Right renal pelvis (tissue), 4 donors: ENCODE measurements at regions not wholly inside any gene's neighbourhood (a gene's known extent, or its start where the extent isn't known, plus 50 kb on each side); places are given as distances from the start of the nearest gene placed in this dataset.
A peak's percentile ranks its signal among the peaks of the same experiment; 100 is the strongest.
"Not testable (repeated sequence)": the region's sequence is repeated elsewhere in the genome, so short reads cannot be mapped to it uniquely, and the experiment has no call there.

Source experiments
- DNase-seq, 4 donors: peaks; one replicate each; pipeline ENCODE4 v3.0.0-alpha.2; 2013; ENCODE audit warnings: low read depth in 4 of 4, low spot score in 3 of 4, missing footprints in 1 of 4

DNA sequence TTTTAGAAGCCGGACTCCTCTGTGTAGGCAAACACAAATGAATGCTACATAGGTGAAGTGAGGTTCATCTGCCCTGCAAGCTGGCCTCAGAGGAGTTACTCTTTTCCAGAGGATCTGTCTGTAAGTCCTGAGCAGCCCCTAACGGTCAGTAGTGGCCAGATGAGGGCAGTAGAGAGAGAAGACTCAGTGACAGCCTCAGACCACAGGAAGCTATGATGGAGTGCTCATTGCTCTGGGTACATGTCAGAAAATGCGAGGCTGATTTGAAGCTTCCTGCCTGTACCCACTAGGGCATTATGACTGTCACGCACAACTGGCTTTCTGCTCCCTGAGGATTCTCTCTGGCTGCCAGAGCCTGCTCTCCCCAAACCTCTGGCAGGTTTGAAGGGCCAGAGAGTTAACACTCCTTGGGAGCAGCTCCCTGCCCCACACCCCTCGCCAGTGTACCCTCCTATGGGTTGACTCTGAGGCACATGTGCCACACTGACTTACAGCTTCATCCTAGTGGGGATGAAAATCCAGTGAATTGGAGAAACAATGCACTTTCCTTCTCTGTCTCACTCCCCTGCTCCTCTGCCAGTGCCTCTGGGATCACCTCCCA lies 141.5 kb downstream of the GABRG2 start:
- DNase-seq, result peak; percentile 12 to 22 (median 15)

- no peak for DNase-seq
Observed at GRCh38 chr5:162214551-162214950, 147.0 kb downstream of the GABRG2 start.

DNA sequence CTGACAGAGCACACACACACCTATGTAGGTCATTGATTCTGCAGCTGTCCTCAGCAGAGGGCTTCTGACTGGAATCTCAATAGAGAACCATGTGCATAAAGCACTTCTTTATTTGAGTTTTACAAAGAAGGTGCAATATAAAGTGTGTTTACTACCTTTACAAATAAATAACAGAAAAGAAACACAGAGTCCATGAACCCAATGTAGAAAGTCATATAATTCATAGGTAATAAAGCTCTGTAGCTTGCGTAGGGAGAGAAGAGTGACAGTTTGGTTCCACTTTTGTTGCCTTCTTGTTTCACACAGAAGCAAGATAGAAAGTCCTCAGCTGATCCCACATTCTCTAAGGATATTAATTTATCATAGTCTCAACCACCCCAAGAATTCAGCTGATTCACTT lies 149.5 kb downstream of the GABRG2 start:
- no peak for DNase-seq

- no peak for DNase-seq
Observed at GRCh38 chr5:162221910-162222309, 154.3 kb downstream of the GABRG2 start.

DNA sequence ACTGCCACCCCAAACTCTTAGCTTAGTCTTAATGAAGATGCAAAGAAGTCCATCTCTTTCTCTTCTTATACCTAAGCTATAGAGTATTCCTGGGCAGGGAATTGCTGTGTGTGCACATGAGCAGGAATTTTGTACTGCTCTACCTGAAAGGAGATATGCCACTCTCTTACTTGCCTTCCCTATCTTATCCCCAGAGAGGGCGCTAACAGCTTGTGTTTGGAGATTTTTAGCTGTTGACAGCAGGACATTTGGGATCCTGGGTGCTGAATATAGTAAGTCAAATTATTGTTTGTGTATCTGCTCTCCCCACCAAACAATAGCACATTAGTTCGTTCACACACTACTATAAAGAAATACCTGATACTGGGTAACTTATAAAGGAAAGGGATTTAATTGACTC lies 159.5 kb downstream of the GABRG2 start:
- DNase-seq, result no peak

- no peak for DNase-seq
Observed at GRCh38 chr5:162230348-162230747, 162.8 kb downstream of the GABRG2 start.

GRCh38 chr5:162231522-162231921 lies 163.9 kb downstream of the GABRG2 start:
- DNase-seq, result no peak

DNA sequence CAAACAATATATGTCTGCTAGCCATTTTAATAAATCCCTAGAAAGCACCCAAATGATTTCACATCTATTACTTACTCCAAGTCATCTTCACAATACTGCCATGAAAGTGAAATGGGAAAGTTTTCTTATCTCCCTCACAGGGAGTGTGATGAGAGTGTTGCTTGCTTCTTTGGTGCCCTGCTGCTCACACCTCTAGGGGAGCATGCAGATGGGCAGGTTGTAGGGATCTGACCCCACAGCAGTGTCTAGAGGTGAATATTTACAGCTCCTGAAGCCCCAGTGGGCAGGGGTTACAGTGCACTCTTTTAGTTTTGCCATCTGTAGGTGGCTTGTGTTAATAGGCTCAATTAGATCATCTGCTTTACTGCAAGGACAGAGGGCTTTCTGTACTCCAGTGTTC lies 173.2 kb downstream of the GABRG2 start:
- no peak for DNase-seq

DNA sequence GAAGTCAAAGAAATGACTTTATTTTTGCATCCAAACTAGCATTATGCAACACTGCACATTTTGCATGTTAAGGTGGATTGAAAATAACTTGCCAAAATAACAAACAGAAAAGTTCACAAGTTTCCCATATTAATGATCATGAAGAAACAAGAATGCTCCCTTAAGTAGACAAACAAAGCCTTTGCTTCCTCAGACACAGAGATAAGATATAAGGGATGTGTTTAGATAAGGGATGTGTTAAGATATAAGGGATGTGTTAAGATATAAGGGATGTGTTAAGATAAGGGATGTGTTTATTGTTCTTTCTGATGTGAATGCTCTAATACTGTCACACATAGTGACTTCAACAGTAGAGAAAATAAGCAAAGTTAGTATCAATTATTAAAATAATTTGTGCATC lies 174.8 kb downstream of the GABRG2 start:
- no peak for DNase-seq

- no peak for DNase-seq
Observed at GRCh38 chr5:162243651-162244050, 176.1 kb downstream of the GABRG2 start.

DNA sequence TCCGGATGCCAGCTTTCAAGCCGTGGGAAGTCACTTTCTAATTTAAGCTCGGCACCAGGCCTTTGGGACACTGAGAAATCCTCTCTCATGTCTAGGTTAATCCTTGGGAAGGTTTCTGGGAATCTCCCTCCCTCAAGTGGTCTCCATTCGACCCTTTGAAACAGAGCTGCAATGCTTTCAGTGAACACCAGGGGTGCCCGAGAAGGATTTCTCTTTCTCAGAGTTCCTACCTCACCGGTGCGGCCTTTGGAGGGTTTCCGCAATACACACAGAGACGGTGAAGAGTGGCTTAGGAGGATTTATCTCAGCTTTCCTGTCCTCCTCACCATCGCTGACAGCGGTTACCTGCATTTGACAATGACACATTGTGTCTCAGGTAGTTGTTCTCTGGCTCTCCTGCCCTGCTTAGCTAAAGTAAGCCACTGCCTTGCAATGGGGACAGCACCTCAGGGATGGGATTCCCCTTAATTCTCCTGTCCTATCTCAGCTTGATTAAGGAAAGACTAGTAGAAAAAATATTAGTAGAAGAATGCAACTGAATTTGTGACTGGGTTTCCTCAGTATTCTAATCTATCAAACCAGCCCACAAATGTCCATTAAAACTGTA lies 180.6 kb downstream of the GABRG2 start:
- no peak for DNase-seq

DNA sequence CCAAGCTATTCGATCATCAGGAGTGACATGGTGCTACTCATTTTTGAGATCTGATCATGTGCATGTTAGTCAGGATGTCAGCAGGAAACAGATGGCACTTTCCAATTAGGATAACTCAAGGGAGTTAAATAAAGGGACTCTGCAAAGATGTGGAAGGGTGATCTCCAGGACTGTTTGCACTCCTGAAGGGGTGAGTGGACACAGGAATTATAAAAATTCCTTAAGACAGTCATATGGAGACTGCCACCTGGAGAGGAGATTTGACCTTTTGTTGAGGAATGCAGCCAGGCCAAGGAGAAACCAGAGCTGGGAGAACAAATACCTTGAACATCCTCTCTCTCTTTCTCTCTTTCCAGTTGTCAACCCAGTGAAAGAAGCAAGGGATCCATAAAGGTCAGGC lies 189.1 kb downstream of the GABRG2 start:
- DNase-seq, result no peak

GRCh38 chr5:162268694-162269481 lies 201.3 kb downstream of the GABRG2 start:
- DNase-seq, result no peak

DNA sequence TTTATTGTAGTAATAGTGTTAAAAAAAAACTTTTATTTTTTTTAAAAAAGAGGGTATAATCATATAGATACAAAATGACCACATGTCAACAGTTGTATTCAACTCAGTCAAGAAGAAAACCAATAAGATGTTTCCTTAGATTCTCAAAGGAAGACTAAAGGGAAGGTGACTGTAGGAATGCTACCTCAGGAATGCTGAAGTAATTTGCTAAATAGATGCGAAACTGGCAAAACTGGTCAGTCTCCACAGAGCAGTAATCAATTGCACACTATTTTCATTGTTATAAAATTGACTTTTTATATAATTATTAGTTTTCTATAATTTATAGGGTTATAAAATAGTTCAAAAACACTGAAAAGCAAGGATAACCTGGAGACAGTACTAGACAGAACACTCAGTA lies 204.8 kb downstream of the GABRG2 start:
- no peak for DNase-seq

DNA sequence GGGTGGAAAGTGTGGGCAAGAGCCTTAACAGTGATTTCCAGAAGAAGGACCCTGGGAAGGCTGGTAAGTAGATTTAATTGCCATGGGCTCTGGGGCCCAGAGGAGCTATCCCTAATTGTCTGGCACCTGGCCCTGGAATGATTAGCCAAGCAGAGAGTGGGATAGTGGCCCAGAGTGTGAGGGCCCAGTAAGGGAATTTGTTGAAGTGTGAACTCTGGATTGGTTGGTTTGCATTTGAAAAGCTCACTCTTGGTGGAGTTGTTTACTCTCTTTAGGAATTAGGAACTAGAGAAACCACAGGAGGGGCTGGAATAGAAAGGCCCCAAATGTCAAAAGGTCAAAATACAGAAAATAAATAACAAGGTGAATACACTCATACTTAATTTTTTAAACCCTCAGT lies 207.1 kb downstream of the GABRG2 start:
- DNase-seq, result no peak

- DNase-seq, result not testable (repeated sequence)
Observed at GRCh38 chr5:162275387-162275786, 207.8 kb downstream of the GABRG2 start.

DNA sequence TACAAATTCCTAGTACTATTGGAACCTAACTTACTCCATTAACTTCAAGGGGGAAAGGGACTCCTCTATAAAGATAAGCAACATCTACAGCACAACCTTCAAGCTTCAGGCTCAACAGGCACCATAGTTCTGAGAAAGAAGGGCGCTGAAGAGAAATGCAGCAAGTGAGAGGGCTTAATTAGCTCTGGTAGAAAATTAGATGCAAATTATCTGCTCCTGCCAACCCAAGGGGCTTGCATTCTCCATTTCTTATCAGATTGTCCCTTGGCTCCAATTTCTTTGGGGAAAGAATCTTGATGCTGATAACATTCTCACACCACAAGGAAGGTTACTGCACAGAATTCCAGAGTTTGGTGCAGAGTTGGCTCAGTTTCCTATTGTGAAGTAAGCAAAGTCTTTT lies 214.6 kb downstream of the GABRG2 start:
- DNase-seq, result no peak

DNA sequence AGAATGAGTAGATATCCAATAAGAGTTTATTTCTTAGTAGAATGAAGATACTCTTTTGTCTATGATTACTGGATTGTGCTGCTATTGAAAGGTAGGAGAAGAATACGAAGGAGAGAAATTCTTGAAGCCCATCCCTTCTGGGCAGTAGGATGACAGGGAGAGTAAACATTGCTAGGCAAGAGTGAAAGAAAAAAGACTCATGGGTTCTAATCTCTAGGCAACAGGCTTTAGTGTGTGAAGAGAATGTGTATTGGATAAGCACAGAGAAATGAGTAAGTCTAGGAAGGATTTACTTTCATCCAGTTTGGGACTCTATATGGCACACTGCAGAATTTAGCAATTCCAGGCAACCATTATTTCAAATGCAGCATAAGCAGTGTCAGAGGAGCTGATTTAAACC lies 216.0 kb downstream of the GABRG2 start:
- no peak for DNase-seq

DNA sequence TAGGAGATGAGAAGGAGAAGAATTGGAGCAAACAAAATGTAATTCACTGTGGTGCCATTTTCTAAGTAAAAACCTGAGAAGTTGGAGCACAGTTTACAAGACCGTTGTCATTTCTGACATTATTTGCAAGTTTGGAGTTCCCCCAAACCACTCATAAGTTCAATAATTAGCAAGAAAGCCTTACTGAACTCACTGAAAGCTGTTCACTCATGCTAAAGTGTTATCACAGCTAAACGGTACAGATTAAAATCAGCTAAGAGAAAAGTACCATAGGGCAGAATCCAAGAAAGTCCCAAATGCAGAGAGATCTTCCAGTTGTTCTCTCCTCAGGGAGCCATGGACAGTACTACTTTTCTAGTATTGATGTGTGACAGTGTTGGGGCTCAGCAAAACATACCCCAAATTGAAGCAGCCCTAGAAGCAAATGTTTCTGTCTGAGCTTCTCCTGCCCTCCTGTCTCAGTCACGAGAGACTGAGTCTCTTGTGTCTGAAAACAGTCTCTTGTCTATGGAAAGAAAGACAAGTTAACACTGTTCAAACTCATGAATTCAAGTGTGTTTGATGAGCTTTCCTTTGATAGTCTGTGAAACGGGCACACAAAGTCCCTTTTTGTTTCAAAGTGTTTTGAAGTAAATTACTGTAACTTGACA lies 221.2 kb downstream of the GABRG2 start:
- DNase-seq, result no peak

DNA sequence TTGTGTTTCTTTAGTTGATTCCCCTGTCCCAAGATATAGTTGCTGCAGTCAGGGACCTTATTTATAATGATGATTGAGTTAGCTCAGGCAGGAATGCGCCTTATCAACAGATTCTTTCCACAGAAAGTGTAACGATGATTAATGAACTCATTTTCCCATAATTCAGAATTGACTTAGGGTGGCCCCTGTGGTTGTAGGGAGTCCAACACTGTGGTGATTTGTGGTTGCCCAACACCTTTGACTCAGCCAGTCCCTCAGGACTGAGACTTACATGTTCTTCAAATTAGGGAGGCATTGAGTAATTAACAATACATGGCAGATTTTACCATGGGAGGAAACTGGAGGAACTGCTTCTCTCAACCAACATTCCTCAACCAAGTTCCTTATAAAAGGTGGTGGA lies 221.9 kb downstream of the GABRG2 start:
- DNase-seq, result no peak

GRCh38 chr5:162299793-162300192 lies 232.2 kb downstream of the GABRG2 start:
- DNase-seq, result no peak

GRCh38 chr5:162301356-162301755 lies 233.8 kb downstream of the GABRG2 start:
- no peak for DNase-seq
